HG03354 (cell line): ENCODE measurements at regions not wholly inside any gene's neighbourhood (a gene's known extent, or its start where the extent isn't known, plus 50 kb on each side); places are given as distances from the start of the nearest gene placed in this dataset.
A peak's percentile ranks its signal among the peaks of the same experiment; 100 is the strongest.

Experiments
- ATAC-seq: cut with Tn5 transposase; IDR thresholded peaks from one replicate; pipeline ENCODE4 v1.9.1; 2021; ENCODE audit warnings: mild to moderate bottlenecking; ENCODE audit not compliant: unreplicated experiment, poor library complexity, severe bottlenecking

- no peak for ATAC-seq
Measured at GRCh38 chr2:121093692-121094091, 191.3 kb downstream of the TFCP2L1 start.

GRCh38 chr2:121094101-121094500 lies 190.9 kb downstream of the TFCP2L1 start:
- no peak for ATAC-seq

- ATAC-seq, result no peak
Measured at GRCh38 chr2:121094845-121095244, 190.2 kb downstream of the TFCP2L1 start.

- ATAC-seq, result peak; percentile 63
Measured at GRCh38 chr2:121095257-121096080, 189.5 kb downstream of the TFCP2L1 start.

- ATAC-seq, result no peak
Measured at GRCh38 chr2:121096611-121097010, 188.4 kb downstream of the TFCP2L1 start.

GRCh38 chr2:121098556-121098955 lies 186.4 kb downstream of the TFCP2L1 start:
- ATAC-seq, result no peak

- ATAC-seq, result no peak
Measured at GRCh38 chr2:121099329-121100290, 185.4 kb downstream of the TFCP2L1 start.

GRCh38 chr2:121101093-121101715 lies 183.8 kb downstream of the TFCP2L1 start:
- ATAC-seq, result no peak

GRCh38 chr2:121102941-121103340 lies 182.1 kb downstream of the TFCP2L1 start:
- ATAC-seq, result no peak

GRCh38 chr2:121103960-121104359 lies 181.0 kb downstream of the TFCP2L1 start:
- no peak for ATAC-seq

GRCh38 chr2:121104721-121105141 lies 180.3 kb downstream of the TFCP2L1 start:
- ATAC-seq, result no peak

- no peak for ATAC-seq
Measured at GRCh38 chr2:121110924-121111323, 174.1 kb downstream of the TFCP2L1 start.

- ATAC-seq, result no peak
Measured at GRCh38 chr2:121118951-121119350, 166.1 kb downstream of the TFCP2L1 start.

GRCh38 chr2:121120411-121120810 lies 164.6 kb downstream of the TFCP2L1 start:
- ATAC-seq, result no peak

- no peak for ATAC-seq
Measured at GRCh38 chr2:121120991-121121390, 164.0 kb downstream of the TFCP2L1 start.

- no peak for ATAC-seq
Measured at GRCh38 chr2:121121661-121122060, 163.3 kb downstream of the TFCP2L1 start.

- ATAC-seq, result no peak
Measured at GRCh38 chr2:121123268-121123667, 161.7 kb downstream of the TFCP2L1 start.

GRCh38 chr2:121124330-121124729 lies 160.7 kb downstream of the TFCP2L1 start:
- ATAC-seq, result no peak

- no peak for ATAC-seq
Measured at GRCh38 chr2:121125350-121125749, 159.7 kb downstream of the TFCP2L1 start.
